H9 (cell line): ENCODE measurements at regions not wholly inside any gene's neighbourhood (a gene's known extent, or its start where the extent isn't known, plus 50 kb on each side); places are given as distances from the start of the nearest gene placed in this dataset.

Experiments used
- DNase-seq: peaks from one replicate; pipeline ENCODE4 v3.0.0-alpha.2; 2017
- H2AFZ ChIP-seq: one replicate; pipeline ENCODE4 v1.6.1; 2013; ENCODE audit warnings: mild to moderate bottlenecking, low read length, control low read depth, moderate library complexity
- H2AK5ac ChIP-seq: 2 replicates; pipeline ENCODE4 v1.6.1; 2013; ENCODE audit warnings: low read length, control low read depth, mixed read lengths; ENCODE audit not compliant: insufficient read length
- H2BK120ac ChIP-seq: one replicate; pipeline ENCODE4 v1.6.1; 2013; ENCODE audit warnings: low read depth, mild to moderate bottlenecking, low read length, control low read depth, inconsistent platforms; ENCODE audit not compliant: poor library complexity, severe bottlenecking
- H2BK12ac ChIP-seq: 2 replicates; pipeline ENCODE4 v1.6.1; 2013; ENCODE audit warnings: low read length, control low read depth, mixed read lengths, low read depth; ENCODE audit not compliant: insufficient read length
- H2BK15ac ChIP-seq: 2 replicates; pipeline ENCODE4 v1.6.1; 2013; ENCODE audit warnings: low read depth, low read length, control low read depth
- H2BK20ac ChIP-seq: one replicate; pipeline ENCODE4 v1.6.1; 2013; ENCODE audit warnings: low read depth, mild to moderate bottlenecking, low read length, control low read depth, inconsistent platforms; ENCODE audit not compliant: poor library complexity, severe bottlenecking
- H2BK5ac ChIP-seq: 2 replicates; pipeline ENCODE4 v1.6.1; 2013; ENCODE audit warnings: low read length, control low read depth, mixed read lengths; ENCODE audit not compliant: insufficient read length
- H3K14ac ChIP-seq: 2 replicates; pipeline ENCODE4 v1.6.1; 2013; ENCODE audit warnings: low read length, control low read depth; ENCODE audit not compliant: insufficient read depth
- H3K18ac ChIP-seq: 2 replicates; pipeline ENCODE4 v1.6.1; 2013; ENCODE audit warnings: low read depth, mild to moderate bottlenecking, mixed read lengths, low read length, control low read depth; ENCODE audit not compliant: insufficient read length
- H3K23ac ChIP-seq: 2 replicates; pipeline ENCODE4 v1.6.1; 2013; ENCODE audit warnings: low read length, control low read depth, mixed read lengths, low read depth; ENCODE audit not compliant: insufficient read length
- H3K23me2 ChIP-seq: 2 replicates; pipeline ENCODE4 v1.6.1; 2013; ENCODE audit warnings: low read depth, mild to moderate bottlenecking, mixed read lengths, low read length, control low read depth; ENCODE audit not compliant: insufficient read length, poor library complexity, severe bottlenecking
- H3K27ac ChIP-seq: 2 replicates; pipeline ENCODE4 v1.5.1; 2013; ENCODE audit warnings: low read length, control low read depth, mixed read lengths, low read depth; ENCODE audit not compliant: insufficient read length
- H3K27me3 ChIP-seq: 2 replicates; pipeline ENCODE4 v1.6.1; 2013; ENCODE audit warnings: low read length, control low read depth, inconsistent platforms; ENCODE audit not compliant: insufficient read depth
- H3K4ac ChIP-seq: 2 replicates; pipeline ENCODE4 v1.6.1; 2013; ENCODE audit warnings: low read depth, mild to moderate bottlenecking, control low read depth, inconsistent platforms, low read length, moderate library complexity
- H3K4me1 ChIP-seq: 2 replicates; pipeline ENCODE4 v1.6.1; 2013; ENCODE audit warnings: low read length, control low read depth, inconsistent platforms; ENCODE audit not compliant: insufficient read depth
- H3K4me2 ChIP-seq: 2 replicates; pipeline ENCODE4 v1.6.1; 2013; ENCODE audit warnings: low read length, control low read depth, mixed read lengths; ENCODE audit not compliant: insufficient read length, insufficient read depth
- H3K56ac ChIP-seq: 2 replicates; pipeline ENCODE4 v1.6.1; 2013; ENCODE audit warnings: low read depth, mild to moderate bottlenecking, mixed read lengths, low read length, control low read depth; ENCODE audit not compliant: insufficient read length
- H3K79me1 ChIP-seq: 2 replicates; pipeline ENCODE4 v1.6.1; 2013; ENCODE audit warnings: low read depth, mild to moderate bottlenecking, moderate library complexity, low read length, control low read depth, inconsistent platforms; ENCODE audit not compliant: insufficient read depth, poor library complexity, severe bottlenecking
- H3K79me2 ChIP-seq: 2 replicates; pipeline ENCODE4 v1.6.1; 2013; ENCODE audit warnings: low read length, control low read depth, inconsistent platforms; ENCODE audit not compliant: insufficient read depth
- H3K9ac ChIP-seq: 2 replicates; pipeline ENCODE4 v1.6.1; 2013; ENCODE audit warnings: low read length, control low read depth, mixed read lengths; ENCODE audit not compliant: insufficient read length; ENCODE audit errors: extremely low read depth
- H3K9me3 ChIP-seq: one replicate; pipeline ENCODE4 v1.6.1; 2013; ENCODE audit warnings: low read depth, low read length, inconsistent platforms; ENCODE audit not compliant: control insufficient read depth
- H3T11ph ChIP-seq: one replicate; pipeline ENCODE4 v1.6.1; 2013; ENCODE audit warnings: mild to moderate bottlenecking, low read length, control low read depth, inconsistent platforms
- H4K20me1 ChIP-seq: one replicate; pipeline ENCODE4 v1.6.1; 2013; ENCODE audit not compliant: control insufficient read depth, insufficient read length, insufficient read depth
- H4K5ac ChIP-seq: 2 replicates; pipeline ENCODE4 v1.6.1; 2013; ENCODE audit warnings: low read depth, mild to moderate bottlenecking, mixed read lengths, low read length, control low read depth; ENCODE audit not compliant: insufficient read length
- H4K8ac ChIP-seq: replicated peaks from 2 replicates; pipeline ENCODE4 v1.6.1; 2013; ENCODE audit warnings: low read length, control low read depth, mixed read lengths, low read depth; ENCODE audit not compliant: insufficient read length
- H4K91ac ChIP-seq: 2 replicates; pipeline ENCODE4 v1.6.1; 2013; ENCODE audit warnings: low read depth, mild to moderate bottlenecking, moderate library complexity, mixed read lengths, low read length, control low read depth; ENCODE audit not compliant: insufficient read length
- H3K27ac Mint-ChIP-seq, 3 experiments: 2 replicates in 2 of 3; 3 replicates in 1 of 3; pipeline ENCODE4 v1.8.0; 2020 to 2021; ENCODE audit warnings: mixed read lengths in 3 of 3, mild to moderate bottlenecking in 1 of 3, moderate library complexity in 1 of 3
- H3K27me3 Mint-ChIP-seq: 2 replicates; pipeline ENCODE4 v1.8.0; 2021; ENCODE audit warnings: low read depth, mild to moderate bottlenecking, moderate library complexity, mixed read lengths
- H3K36me3 Mint-ChIP-seq, 3 experiments: 2 replicates in 2 of 3; 3 replicates in 1 of 3; pipeline ENCODE4 v1.8.0; 2020 to 2021; ENCODE audit warnings: low read depth in 3 of 3, mixed read lengths in 3 of 3; ENCODE audit not compliant: insufficient read depth in 1 of 3
- H3K4me1 Mint-ChIP-seq, 2 experiments: 2 replicates each; pipeline ENCODE4 v1.8.0; 2020; ENCODE audit warnings: mixed read lengths in 2 of 2
- H3K4me3 Mint-ChIP-seq, 2 experiments: 2 replicates in 1 of 2; 3 replicates in 1 of 2; pipeline ENCODE4 v1.8.0; 2020 to 2021; ENCODE audit warnings: mild to moderate bottlenecking in 2 of 2, mixed read lengths in 2 of 2, moderate library complexity in 1 of 2
- H3K9me3 Mint-ChIP-seq, 2 experiments: 2 replicates in 1 of 2; 3 replicates in 1 of 2; pipeline ENCODE4 v1.8.0; 2020; ENCODE audit warnings: mild to moderate bottlenecking in 2 of 2, mixed read lengths in 2 of 2, moderate library complexity in 1 of 2
- CTCF ChIP-seq: fragments of 200-600 bp; sonication (generic); conservative IDR thresholded peaks from 3 replicates; pipeline ENCODE4 v1.8.0; 2021; ENCODE audit warnings: antibody characterized with exemption, mild to moderate bottlenecking
- WGBS: extraction: QIAGEN DNeasy Blood & Tissue Kit; methylation state at CpG from one replicate; pipeline ENCODE4 v1.1.7; 2013; ENCODE audit warnings: missing lambda C conversion rate, low lambda C conversion rate, mixed read lengths; ENCODE audit not compliant: insufficient read length; ENCODE audit errors: extremely low coverage; 5-methylcytosine and 5-hydroxymethylcytosine counted together

DNA sequence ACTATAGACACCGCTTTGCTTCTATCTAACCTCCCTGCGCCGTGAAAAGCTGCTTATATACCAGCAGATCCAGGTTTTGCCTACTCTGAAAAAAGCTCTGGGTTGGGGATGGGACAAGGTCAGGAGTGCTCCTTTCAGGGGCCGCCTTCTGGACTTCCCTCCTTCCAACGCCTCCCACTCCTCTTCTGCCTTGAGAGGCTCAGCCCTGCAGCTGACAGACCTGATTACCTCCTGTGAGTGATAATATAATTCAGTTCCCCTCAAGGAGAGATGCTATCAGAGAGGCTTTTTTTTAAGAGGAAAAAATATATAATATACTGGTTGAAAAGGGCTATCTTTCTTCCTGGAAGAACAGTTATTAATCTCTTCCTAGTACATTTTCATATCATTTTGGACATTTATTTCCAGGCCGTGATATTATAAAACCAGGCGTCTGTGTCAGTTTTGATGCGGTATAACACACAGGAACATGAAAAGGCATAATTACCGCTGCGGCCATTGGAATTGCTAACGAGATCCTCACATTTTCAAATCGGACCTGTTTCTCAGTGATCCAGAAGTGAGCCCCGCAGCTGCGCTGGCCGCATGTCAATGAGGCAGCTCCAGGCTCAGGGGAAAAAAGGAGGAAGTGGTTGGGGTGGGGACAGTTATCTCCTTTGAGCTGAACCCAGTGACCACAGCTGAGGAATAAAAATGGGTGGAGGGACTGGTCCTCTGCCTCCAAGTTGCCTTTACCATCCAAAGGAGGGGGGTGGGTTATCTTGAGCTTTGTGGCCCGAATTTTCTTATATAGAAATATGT, 457.1 kb downstream of the TYW1 start:
- no peak overlapping the region for H3K27ac ChIP-seq

More for the DNA sequence above, 457.1 kb downstream of the TYW1 start:
- Histone ChIP-seq H2BK15ac (no peak overlapping the region), H3K79me2 (no peaks in the 10 kb centered on the region), H3K14ac (no peak overlapping the region; the same call in 1 of the 2 replicates), H3T11ph (no peak overlapping the region), H3K4ac (no peak overlapping the region), H4K5ac (no peak overlapping the region), H4K8ac (no peak overlapping the region), H3K4me2 (no peak overlapping the region), H3K18ac (no peak overlapping the region), H4K20me1 (no peaks in the 10 kb centered on the region), H2AFZ (no peak overlapping the region), H3K4me1 (peaks cover 2% of the 10 kb centered on the region; the same call in 1 of the 2 replicates), H3K23ac (no peak overlapping the region), H2BK120ac (no peak overlapping the region), H3K79me1 (no peaks in the 10 kb centered on the region), H2BK20ac (no peak overlapping the region), H3K27me3 (no peaks in the 10 kb centered on the region), H2AK5ac (no peak overlapping the region), H4K91ac (no peak overlapping the region), H2BK12ac (no peak overlapping the region), H2BK5ac (no peak overlapping the region), H3K9me3 (no peaks in the 10 kb centered on the region), H3K9ac (no peak overlapping the region), H3K23me2 (no peaks in the 10 kb centered on the region), H3K56ac (no peak overlapping the region)
- WGBS, result no CpG with 5 or more reads among the region's 16 CpGs
- no peak overlapping the region for H3K4me3 Mint-ChIP-seq
- H3K4me1 Mint-ChIP-seq, result peaks cover 9 to 12% of the 10 kb centered on the region in 2 experiments; a peak in 3 of 4 replicates
- DNase-seq, result no peak
- peaks cover 8% of the 10 kb centered on the region for H3K27me3 Mint-ChIP-seq
- H3K27ac Mint-ChIP-seq, result no peak overlapping the region; a peak in 2 of 7 replicates
- peaks cover 0 to 4% of the 10 kb centered on the region in 2 experiments; a peak in 2 of 5 replicates for H3K9me3 Mint-ChIP-seq
- H3K36me3 Mint-ChIP-seq, result no peaks in the 10 kb centered on the region
- no peak for TF ChIP-seq CTCF
